ENCODE measurements at regions not wholly inside any gene's neighbourhood (a gene's known extent, or its start where the extent isn't known, plus 50 kb on each side); places are given as distances from the start of the nearest gene placed in this dataset.

DNA sequence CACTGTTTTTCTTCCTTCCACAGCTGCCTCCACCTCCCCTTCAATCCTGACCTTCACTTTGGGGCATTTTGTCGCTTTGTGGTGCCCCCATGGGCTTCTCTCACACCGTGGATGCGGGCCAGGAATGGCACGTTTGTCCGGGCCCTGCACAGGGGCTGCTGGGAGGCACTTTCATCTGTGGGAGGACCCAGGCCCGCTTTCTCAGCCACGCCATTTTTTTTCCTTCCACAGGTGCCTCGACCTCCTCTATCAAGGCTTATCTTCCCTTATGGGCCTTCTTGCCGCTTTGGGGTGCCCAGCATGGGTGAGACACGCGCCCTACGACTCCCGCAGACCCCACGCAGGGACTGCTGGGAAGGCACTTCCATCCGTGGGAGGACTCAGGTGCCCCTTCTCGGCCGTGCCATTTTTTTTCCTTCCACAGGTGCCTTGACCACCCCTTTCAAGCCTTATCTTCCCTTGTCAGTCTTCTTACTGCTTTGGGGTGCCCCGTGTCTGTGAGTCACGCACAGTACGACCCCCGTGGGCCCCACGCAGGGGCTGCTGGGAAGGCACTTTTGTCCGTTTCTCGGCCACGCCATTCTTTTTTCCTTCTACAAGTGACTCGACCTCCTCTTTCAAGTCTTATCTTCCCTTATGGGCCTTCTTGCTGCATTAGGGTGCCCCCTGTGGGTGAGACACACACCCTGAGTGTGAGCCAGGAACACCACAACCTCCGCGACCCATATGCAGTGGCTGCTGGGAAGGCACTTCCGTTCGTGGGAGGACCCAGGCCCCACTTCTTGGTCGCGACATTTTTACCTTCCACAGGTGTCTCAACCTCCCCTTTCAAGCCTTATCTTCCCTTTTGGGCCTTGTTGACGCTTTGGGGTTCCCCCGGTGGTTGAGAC lies 270.7 kb downstream of the ALG10 start:
- DNase-seq: no peak

DNA sequence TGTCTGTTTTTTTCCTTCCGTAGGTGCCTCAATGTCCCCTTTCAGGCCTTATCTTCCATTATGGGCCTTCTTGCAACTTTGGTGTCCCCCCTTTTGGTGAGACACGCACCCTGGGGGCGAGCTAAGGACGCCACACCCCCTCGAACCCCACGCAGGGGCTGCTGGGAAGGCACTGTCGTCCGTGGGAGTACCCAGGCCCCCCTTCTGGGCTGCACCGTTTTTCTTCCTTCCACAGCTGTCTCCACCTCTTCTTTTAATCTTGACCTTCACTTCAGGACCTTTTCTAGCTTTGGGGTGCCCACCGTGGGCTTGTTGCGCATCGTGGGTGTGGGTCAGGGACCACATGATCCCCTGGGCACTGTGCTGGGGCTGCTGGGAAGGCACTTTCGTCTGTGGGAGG lies 271.8 kb downstream of the ALG10 start:
- DNase-seq: no peak

DNA sequence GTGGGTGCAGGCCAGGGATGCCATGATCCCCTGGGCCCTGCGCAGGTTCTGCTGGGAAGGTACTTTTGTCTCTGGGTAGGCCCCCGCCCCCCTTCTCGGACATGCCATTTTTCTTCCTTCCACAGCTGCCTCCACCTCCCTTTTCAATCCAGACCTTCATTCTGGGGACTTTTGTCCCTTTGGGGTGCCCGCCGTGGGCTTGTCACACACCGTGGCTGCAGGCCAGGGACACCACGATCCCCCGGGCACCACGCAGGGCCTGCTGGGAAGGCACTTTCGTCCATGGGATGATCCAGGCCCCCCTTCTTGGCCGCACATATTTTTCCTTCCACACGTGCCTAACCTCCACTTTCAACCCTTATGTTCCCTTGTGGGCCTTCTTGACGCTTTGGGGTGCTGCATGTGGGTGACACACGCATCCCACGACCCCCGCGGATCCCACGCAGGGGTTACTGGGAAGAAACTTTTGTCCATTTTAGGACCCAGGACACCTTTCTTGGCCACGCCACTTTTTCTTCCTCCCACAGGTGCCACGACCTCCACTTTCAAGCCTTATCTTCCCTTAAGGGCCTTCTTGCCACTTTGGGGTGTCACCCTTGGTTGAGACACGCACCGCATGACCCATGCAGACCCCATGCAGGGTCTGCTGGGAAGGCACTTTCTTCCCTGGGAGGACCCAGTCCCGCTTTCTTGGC lies 272.5 kb downstream of the ALG10 start:
- DNase-seq: no peak

DNA sequence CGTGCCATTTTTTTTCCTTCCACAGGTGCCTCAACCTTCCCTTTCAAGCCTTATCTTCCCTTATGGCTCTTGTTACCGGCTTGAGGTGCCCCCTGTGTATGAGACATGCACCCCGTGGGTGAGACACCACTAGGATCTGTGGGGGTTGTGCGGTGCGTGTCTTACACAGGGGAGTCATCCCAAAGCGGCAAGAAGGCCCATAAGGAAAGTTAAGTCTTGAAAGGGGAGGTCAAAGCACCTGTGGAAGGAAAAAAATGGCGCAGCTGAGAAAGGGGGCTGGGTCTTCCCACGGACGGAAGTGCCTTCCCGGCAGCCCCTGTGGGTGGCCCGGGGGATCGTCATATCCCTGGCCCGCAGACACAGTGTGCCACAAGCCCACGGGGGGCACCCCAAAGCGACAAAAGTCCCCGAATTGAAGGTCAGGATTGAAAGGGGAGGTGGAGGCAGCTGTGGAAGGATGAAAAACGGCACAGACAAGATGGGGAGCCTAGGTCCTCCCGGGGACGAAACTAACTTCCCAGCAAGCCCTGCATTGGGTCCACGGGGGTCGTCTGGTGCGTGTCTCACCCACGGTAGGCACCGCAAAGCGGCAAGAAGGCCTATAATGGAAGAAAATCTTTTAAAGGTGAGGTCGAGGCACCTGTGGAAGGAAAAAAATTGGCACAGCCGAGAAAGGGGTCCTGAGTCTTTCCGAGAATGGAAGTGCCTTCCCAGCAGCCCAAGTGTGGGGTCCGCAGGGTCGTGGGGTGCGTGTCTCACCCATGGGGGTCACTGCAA lies 273.3 kb downstream of the ALG10 start:
- DNase-seq: no peak

DNA sequence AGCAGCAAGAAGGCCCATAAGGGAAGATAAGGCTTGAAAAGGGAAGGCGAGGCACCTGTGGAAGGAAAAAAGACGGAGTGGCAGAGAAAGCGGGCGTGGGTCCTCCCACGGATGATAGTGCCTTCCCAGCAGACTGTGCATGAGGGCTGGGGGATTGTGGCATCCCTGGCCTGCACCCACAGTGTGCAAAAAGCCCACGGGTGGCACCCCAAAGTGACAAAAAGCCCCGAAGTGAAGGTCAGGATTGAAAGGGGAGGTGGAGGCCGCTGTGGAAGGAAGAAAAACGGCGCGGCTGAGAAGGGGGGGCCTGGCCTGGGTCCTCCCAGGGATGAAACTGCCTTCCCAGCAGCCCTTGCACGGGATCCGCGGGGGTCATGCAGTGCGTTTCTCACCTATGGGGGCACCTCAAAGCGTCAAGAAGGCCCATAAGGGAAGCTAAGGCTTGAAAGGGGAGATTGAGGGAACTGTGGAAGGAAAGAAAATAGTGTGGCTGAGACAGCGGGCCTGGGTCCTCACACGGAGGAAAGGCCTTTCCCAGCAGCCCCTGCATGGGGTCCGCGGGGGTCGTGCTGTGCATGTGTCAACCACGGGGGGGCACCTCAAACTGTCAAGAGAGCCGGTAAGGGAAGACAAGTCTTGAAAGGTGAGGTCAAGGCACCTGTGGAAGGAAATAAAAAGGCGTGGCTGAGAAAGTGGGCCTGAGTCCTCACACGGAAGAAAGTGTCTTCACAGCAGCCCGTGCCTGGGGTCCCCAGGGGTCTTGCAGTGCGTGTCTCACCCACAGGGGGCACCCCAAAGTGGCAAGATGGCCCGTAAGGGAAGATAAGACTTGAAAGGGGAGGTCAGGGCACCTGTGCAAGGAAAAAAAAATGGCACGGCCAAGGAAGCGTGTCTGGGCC lies 274.1 kb downstream of the ALG10 start:
- no peak for DNase-seq

DNA sequence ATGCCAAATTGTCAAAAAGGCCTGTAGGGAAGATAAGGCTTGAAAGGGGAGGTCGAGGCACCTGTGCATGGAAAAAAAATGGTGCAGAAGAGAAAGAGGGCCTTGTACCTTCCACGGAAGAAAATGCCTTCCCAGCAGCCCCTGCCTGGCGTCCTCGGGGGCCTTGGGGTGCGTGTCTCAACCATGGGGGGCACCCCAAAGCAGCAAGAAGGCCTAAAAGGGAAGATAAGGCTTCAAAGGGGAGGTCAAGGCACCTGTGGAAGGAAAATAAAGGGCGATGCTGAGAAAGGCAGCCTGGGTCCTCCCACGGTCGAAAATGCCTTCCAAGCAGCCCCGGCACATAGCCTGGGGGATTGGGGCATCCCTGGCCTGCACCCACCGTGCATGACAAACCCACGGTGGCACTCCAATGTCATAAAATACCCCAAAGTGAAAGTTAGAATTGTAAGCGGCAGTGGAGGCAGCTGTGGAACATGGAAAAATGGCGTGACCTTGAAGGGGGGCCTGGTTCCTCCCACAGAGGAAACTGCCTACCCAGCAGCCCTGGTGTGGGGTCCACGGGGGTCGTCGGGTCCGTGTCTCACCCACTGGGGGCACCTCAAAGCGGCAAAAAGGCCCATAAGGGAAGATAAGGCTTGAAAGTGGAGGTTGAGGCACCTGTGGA lies 275.0 kb downstream of the ALG10 start:
- no peak for DNase-seq

DNA sequence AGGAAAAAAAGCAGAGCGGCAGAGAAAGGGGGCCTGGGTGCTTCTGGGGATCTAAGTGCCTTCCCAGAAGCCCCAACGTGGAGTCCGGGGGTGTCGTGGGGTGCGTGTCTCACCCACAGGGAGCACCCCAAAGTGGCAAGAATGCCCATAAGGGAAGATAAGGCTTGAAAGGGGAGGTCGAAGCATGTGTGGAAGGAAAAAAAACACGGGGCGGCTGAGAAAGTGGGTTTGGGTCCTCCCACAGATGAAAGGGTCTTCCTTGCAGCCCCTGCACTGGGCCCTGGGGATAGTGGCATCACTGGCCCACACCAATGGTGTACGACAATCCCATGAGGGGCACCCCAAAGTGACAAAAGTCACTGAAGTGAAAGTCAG lies 275.5 kb downstream of the ALG10 start:
- DNase-seq: no peak

DNA sequence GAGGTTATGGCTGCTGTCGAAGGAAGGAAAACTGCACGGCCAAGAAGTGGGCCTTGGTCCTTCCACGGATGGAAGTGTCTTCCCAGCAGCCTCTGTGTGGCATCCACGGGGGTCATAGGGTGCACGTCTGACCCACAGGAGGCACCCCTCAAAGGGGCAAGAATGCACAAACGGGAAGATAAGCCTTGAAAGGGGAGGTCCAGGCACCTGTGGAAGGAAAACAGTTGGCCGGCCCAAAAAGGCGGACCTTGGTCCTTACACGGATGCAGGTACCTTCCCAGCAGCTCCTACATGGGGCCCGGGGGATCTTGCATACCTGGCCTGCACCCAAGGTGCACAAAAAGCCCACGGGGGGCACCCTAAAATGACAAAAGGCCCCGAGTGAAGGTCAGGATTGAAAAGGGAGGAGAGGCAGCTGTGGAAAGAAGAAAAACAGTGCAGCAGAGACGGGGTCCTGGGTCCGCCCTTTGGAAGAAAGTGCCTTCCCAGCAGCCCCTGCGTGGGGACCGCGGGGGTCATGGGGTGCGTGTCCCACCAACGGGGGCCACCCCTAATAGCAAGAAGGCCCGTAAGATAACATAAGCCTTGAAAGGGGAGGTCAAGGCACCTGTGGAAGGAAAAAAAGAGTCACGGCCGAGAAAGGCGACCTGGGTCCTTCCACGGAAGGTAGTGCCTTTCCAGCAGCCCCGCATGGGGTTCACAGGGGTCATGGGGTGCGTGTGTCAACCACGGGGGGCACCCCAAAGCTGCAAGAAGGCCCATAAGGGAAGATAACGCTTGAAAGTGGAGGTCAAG lies 276.1 kb downstream of the ALG10 start:
- no peak for DNase-seq

DNA sequence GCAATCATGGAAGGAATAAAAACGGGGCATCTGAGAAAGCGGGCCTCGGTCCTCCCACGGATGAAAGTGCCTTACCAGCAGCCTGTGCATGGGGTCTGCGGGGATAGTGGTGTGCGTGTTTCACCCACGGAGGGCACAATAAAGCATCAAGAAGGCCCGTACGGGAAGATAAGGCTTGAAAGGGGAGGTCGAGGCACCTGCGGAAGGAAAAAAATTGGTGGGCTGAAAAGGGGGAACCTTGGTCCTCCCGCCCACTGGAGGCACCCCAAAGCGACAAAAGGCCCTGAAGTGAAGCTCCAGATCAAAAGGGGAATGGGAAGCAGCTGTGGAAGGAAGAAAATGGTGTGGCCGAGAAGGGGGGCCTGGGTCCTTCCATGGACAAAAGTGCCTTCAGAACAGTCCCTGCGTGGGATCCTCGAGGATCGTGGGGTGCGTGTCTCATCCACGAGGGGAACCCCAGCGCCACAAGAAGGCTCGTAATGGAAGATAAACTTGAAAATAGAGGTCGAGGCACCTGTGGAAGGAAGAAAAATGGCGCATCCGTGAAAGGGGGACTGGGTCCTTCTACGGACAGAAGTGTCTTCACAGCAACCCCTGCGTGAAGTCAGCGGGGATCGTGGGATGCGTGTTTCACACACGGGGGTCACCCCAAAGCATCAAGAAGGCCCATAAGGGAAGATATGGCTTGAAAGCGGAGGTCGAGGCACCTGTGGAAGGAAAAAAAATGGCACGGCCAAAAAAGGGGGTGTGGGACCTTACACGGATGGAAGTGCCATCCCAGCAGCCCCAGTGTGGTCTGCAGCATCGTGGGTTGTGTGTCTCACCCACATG lies 276.9 kb downstream of the ALG10 start:
- no peak for DNase-seq

DNA sequence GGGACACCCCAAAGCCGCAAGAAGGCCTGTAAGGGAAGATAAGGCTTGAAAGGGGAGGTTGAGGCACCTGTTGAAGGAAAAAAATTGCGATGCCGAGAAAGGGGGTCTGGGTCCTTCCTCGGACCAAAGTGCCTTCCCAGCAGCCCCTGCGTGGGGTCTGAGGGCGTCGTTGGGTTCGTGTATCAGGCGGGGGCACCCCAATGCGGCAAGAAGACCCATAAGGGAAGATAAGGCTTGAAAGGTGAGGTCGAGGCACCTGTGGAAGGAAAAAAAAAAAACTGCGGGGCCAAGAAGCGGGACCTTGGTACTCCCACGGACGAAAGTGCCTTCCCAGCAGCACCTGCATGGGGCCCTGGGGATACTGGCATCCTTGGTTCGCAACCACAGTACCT lies 277.5 kb downstream of the ALG10 start:
- no peak for DNase-seq

DNA sequence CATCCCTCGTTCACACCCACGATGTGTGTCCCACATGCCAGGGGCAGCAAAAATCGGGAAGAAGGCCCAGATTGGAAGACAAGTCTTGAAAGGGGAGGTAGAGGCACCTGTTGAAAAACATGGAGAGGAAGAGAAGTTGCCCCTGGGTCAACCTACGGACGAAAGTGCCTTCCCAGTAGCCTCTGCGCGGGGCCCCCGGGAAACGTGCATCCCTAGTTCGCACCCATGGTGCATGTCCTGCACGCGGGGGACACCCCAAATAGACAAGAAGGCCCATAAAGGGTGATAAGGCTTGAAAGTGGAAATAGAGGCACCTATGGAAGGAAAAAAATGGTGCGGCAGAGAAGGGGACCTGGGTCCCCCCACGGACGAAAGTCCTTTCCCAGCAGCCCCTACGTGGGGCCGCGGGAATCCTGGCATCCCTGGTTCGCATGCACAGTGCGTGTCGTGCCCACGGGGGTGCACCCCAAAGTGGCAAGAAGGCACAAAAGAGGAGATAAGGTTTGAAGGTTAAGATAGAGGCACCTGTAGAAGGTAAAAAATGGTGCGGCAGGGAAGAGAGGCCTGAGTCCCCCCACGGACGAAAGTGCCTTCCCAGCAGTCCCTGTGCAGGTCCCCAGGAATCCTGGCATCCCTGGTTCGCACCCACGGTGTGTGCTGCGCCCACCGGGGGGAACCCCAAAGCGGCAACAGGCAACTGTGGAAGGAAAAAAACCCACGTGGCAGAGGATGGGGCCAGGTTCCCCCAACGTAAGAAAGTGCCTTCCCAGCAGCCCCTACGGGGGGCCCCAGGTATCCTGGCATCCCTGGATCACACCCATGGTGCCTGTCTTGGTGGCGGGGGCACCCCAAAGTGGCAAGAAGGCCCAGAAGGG lies 278.3 kb downstream of the ALG10 start:
- DNase-seq: no peak

DNA sequence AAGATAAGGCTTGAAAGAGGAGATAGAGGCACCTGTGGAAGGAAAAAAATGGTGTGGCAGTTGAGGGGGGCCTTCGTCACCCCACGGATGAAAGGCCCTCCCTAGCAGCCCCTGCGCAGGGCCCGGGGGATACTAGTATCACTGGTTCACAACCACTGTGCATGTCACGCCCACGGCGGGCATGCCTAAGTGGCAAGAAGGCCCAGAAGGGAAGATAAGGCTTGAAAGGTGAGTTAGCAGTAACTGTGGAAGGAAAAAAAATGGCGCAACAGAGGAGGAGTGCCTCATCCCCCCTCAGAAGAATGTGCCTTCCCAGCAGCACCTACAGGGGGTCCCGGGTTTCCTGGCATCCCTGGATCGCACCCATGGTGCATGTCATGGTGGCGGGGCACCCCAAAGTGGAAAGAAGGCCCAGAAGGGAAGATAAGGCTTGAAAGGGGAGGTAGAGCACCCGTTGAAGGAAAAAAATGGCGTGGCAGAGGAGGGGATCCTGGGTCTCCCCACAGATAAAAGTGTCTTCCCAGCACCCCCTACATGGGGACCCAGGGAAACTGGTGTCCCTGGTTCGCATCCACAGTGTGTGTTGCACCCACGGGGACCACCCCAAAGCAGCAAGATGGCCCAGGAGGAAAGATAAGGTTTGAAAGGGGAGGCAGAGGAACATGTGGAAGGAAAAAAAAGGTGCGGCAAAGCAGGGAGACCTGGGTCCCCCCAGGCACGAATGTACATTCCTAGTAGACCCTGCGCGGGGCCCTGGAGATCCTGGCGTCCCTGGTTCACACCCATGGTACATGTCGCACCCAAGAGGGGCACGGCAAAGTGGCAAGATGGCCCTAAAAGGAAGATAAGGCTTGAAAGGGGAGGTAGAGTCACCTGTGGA lies 279.2 kb downstream of the ALG10 start:
- DNase-seq: no peak

DNA sequence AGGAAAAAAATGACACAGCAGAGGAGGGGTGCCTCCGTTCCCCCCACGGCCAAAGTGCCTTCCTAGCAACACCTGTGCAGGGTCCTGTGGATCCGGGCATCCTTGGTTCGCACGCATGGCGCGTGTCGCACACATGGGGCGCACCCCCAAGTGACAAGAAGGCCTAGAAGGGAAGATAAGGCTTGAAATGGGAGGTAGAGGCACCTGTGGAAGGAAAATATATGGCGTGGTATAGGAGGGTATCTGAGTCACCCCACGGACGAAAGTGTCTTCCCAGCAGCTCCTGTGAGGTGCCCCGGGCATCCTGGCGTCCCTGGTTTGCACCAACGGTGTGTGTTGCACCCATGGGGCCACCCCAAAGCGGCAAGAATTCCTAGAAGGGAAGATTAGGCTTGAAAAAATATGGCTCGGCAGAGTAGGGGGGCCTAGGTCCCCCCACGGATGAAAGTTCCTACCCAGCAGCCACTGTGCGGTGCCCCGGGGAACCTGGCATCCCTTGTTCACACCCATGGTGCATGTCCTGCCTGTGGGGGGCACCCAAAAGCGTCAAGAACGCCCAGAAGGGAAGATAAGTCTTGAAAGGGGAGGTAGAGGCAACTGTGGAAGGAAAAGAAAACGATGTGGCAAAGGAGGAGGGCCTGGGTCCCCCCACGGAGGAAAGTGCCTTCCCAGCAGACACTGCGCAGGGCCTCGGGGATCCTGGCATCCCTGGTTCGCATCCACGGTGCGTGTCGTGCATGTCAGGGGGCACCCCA lies 280.0 kb downstream of the ALG10 start:
- no peak for DNase-seq

DNA sequence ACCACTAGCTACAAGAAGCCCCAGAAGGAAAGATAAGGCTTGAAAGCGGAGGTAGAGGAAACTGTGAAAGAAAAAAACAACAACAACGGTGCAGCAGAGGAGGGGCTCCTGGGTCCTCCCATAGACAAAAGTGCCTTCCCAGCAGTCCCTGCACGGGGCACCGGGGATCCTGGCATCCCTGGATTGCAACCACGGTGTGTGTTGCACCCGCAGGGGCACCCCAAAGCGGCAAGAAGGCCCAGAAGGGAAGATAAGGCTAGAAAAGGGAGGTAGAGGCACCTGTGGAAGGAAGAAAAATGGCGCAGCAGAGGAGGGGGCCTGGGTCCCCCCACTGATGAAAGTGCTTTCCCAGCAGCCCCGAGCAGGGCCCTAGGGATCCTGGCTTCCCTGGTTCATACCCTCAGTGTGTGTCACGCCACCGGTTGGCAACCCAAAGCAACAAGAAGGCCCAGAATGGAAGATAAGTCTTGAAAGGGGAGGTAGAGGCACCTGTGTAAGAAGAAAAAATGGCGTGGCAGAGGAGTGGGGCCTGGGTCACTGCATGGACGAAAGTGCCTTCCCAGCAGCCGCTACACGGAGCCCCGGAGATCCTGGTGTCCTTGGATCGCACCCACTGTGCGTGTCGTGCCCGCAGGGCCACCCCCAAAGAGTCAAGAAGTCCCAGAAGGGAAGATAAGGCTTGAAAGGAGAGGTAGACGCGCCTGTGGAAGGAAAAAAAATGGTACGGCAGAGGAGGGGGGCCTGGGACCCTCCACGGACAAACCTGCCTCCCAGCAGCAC lies 281.0 kb downstream of the ALG10 start:
- no peak for DNase-seq

DNA sequence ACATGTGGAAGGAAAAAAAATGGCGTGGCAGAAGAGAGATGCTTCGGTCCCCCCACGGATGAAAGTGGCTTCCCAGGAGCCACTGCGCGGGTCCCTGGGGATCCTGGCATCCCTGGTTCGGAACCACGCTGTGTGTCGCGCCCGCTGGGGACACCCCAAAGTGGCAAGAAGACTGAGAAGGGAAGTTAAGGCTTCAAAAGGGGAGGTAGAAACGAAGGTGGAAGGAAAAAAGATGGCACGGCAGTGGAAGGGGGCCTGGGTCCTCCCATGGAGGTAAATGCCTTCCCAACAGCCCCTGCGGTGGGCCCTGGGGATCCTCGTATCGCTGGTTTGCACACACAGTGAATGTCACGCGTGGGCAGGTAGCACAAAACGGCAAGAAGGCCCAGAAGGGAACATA lies 281.7 kb downstream of the ALG10 start:
- no peak for DNase-seq

DNA sequence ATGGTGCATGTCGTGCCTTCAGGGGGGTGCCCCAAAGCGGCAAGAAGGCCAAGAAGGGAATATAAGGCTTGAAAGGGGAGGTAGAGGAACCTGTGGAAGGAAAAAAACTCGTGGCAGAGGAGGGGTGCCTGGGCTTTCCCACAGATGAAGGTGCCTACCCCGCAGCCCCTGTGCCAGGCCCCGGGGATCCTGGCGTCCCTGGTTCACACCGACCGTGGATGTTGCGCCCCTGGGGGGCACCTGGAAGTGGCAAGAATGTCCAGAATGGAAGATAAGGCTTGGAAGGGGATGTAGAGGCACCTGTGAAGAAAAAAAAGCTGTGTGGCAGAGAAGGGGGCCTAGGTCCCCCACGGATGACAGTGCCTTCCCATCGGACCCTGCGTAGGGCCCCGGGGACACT lies 282.2 kb downstream of the ALG10 start:
- DNase-seq: no peak

DNA sequence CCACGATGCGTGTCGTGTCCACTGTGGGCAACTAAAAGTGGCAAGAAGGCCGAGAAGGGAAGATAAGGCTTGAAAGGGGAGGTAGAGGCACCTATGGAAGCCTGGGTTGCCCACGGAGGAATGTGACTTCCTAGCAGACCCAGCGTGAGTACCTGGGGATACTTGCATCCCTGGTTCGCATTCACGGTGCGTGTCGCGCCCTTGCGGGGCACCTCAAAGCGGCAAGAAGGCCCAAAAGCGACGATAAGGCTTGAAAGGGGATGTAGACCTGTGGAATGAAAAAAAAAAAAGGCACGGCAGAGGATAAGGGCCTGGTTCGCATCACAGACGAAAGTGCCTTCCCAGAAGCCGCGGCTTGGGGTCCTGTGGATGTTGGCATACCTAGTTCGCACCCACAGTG lies 282.9 kb downstream of the ALG10 start:
- DNase-seq: no peak
